Gastrocnemius medialis (tissue), 4 donors: ENCODE measurements at regions not wholly inside any gene's neighbourhood (a gene's known extent, or its start where the extent isn't known, plus 50 kb on each side); places are given as distances from the start of the nearest gene placed in this dataset.

ENCODE experiments used
- ATAC-seq, 2 donors: fragments of 150-250 bp; one replicate each; pipeline ENCODE4 v1.9.1; 2016
- DNase-seq, 2 donors: peaks; one replicate each; pipeline ENCODE4 v3.0.0-alpha.2; 2019
- H3K27ac ChIP-seq, 4 donors: fragments of 200-600 bp; sonication (generic); 1 replicate in 1 of 4; 2 replicates in 3 of 4; pipeline ENCODE4 v1.5.1; 2016 to 2018; ENCODE audit warnings: mild to moderate bottlenecking in 2 of 4, moderate library complexity in 1 of 4
- H3K27me3 ChIP-seq, 3 donors: fragments of 200-600 bp; sonication (generic) in 2 of 3; 1 replicate in 1 of 3; 2 replicates in 2 of 3; pipeline versions ENCODE4 v1.5.1 to v1.6.0; 2016 to 2019; ENCODE audit warnings: mild to moderate bottlenecking in 1 of 3, moderate library complexity in 1 of 3
- H3K36me3 ChIP-seq, 2 donors: fragments of 200-600 bp; sonication (generic) in 1 of 2; one replicate each; pipeline ENCODE4 v1.5.1; 2017 to 2018
- H3K4me1 ChIP-seq, 2 donors: fragments of 200-600 bp; sonication (generic) in 1 of 2; one replicate each; pipeline ENCODE4 v1.5.1; 2016 to 2017; ENCODE audit warnings: mild to moderate bottlenecking in 2 of 2
- H3K4me3 ChIP-seq, 4 donors: fragments of 200-600 bp; sonication (generic) in 3 of 4; 1 replicate in 1 of 4; 2 replicates in 3 of 4; pipeline ENCODE4 v1.5.1; 2016 to 2019; ENCODE audit warnings: mild to moderate bottlenecking in 2 of 4
- H3K9me3 ChIP-seq, 3 donors: fragments of 200-600 bp; sonication (generic) in 2 of 3; 1 replicate in 1 of 3; 2 replicates in 2 of 3; pipeline ENCODE4 v1.5.1; 2016 to 2019
- POLR2A ChIP-seq, 2 donors: fragments of 450-650 bp; IDR thresholded peaks; one replicate each; pipeline ENCODE4 v1.6.1; 2017; ENCODE audit warnings: antibody characterized with exemption in 2 of 2, mild to moderate bottlenecking in 2 of 2, moderate library complexity in 2 of 2
- in situ Hi-C, 4 donors: fragments of 200-750 bp; cut with MboI; loops; one replicate each; pipeline versions ENCODE4 v1.15.0 to v1.8.0; 2017; ENCODE audit warnings: low sequenced_read_pairs in 4 of 4
- intact Hi-C: fragments of 100-400 bp; cut with DNase I; formaldehyde crosslinking; loops from one replicate; pipeline ENCODE4 v1.15.1; 2023; ENCODE audit warnings: low total_unique reads
- TF ChIP-seq, protein P1 (sequence below), 5 experiments: fragments of 450-650 bp in 3 of 5; fragments of 200-600 bp in 2 of 5; sonication (generic) in 2 of 5; IDR thresholded peaks in 4 of 5; conservative IDR thresholded peaks in 1 of 5; 1 replicate in 4 of 5; 2 replicates in 1 of 5; pipeline ENCODE4 v1.5.1; 2016 to 2019; ENCODE audit warnings: antibody characterized with exemption in 5 of 5, mild to moderate bottlenecking in 3 of 5, moderate library complexity in 3 of 5

- DNase-seq = no peak
- H3K4me3 ChIP-seq = no peak overlapping the region
- no peak for ATAC-seq
These were observed 1860.7 kb upstream of the PCDH10 start for GRCh38 chr4:131288441-131288840.

GRCh38 chr4:131296192-131296591, 1852.9 kb upstream of the PCDH10 start:
- no peak for DNase-seq
- TF ChIP-seq, protein P1, sequence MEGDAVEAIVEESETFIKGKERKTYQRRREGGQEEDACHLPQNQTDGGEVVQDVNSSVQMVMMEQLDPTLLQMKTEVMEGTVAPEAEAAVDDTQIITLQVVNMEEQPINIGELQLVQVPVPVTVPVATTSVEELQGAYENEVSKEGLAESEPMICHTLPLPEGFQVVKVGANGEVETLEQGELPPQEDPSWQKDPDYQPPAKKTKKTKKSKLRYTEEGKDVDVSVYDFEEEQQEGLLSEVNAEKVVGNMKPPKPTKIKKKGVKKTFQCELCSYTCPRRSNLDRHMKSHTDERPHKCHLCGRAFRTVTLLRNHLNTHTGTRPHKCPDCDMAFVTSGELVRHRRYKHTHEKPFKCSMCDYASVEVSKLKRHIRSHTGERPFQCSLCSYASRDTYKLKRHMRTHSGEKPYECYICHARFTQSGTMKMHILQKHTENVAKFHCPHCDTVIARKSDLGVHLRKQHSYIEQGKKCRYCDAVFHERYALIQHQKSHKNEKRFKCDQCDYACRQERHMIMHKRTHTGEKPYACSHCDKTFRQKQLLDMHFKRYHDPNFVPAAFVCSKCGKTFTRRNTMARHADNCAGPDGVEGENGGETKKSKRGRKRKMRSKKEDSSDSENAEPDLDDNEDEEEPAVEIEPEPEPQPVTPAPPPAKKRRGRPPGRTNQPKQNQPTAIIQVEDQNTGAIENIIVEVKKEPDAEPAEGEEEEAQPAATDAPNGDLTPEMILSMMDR (IDR thresholded peaks at IDR 0.05 in 4 of 5, conservative IDR thresholded peaks at IDR 0.05 in 1 of 5) = no peak
- TF ChIP-seq POLR2A (IDR thresholded peaks at IDR 0.05) = no peak
- no peak overlapping the region for H3K27ac ChIP-seq
- no peak for ATAC-seq
- no peaks in the 10 kb centered on the region for H3K9me3 ChIP-seq
- H3K4me3 ChIP-seq = no peak overlapping the region
- no peaks in the 10 kb centered on the region for H3K27me3 ChIP-seq
- H3K4me1 ChIP-seq = no peaks in the 10 kb centered on the region
- no peaks in the 10 kb centered on the region for H3K36me3 ChIP-seq
- intact Hi-C loops (no loop called here), in situ Hi-C loops (no loop called here)

More at GRCh38 chr4:131288441-131288840, 1860.7 kb upstream of the PCDH10 start:
- Histone ChIP-seq H3K4me1 (no peaks in the 10 kb centered on the region), H3K9me3 (no peaks in the 10 kb centered on the region), H3K27ac (no peak overlapping the region), H3K27me3 (no peaks in the 10 kb centered on the region), H3K36me3 (no peaks in the 10 kb centered on the region)
- intact Hi-C loops = no loop called here
- in situ Hi-C loops = no loop called here
- no peak for TF ChIP-seq POLR2A (IDR thresholded peaks at IDR 0.05)
- TF ChIP-seq, protein P1 (IDR thresholded peaks at IDR 0.05 in 4 of 5, conservative IDR thresholded peaks at IDR 0.05 in 1 of 5) = no peak

DNA sequence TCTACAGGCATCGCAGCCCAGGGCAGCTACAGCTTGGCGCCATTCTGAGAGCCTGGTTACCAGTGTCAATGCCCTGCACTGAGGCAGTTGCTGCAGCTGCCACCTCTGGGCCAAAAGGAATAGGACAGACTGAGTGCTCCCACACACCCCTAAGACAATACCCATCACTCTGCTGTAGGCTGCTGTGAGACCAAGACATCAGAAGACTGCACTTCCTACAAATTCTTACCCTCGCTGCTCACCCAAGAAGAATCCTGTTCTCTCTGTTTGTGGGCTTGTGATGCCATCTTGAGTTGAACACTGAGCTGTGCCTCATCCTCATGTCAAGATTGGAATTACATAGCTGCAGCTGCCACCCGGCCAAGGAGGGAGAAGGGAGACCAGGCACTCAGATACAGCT, 1847.0 kb upstream of the PCDH10 start:
- no peaks in the 10 kb centered on the region for H3K9me3 ChIP-seq
- H3K4me3 ChIP-seq = no peak overlapping the region
- in situ Hi-C loops = no loop called here
- ATAC-seq (no peak), DNase-seq (no peak)
- no peaks in the 10 kb centered on the region for H3K27me3 ChIP-seq
- intact Hi-C loops = no loop called here
- H3K4me1 ChIP-seq = no peaks in the 10 kb centered on the region
- no peak for TF ChIP-seq POLR2A (IDR thresholded peaks at IDR 0.05)
- TF ChIP-seq, protein P1 (IDR thresholded peaks at IDR 0.05 in 4 of 5, conservative IDR thresholded peaks at IDR 0.05 in 1 of 5) = no peak
- no peak overlapping the region for H3K27ac ChIP-seq
- no peaks in the 10 kb centered on the region for H3K36me3 ChIP-seq

DNA sequence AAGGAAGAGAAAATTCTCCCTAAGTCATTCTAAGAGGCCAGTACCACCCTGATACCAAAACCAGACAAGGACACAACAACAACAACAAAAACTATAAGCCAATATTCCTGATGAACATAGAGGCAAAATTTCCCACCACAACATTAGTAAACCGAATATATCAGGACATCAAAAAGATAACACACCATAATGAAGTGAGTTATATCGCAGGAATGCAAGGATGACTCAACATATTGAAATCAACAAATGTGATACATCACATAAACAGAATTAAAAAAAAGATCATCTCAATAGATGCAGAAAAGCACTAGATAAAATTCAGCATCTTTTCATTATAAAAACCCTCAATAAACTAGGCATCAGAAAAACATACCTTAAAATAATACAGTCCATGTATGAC, 1844.4 kb upstream of the PCDH10 start:
- DNase-seq = no peak
- intact Hi-C loops = no loop called here
- Histone ChIP-seq H3K27me3 (no peaks in the 10 kb centered on the region), H3K4me3 (no peak overlapping the region), H3K27ac (no peak overlapping the region), H3K36me3 (no peaks in the 10 kb centered on the region), H3K4me1 (no peaks in the 10 kb centered on the region), H3K9me3 (no peaks in the 10 kb centered on the region)
- ATAC-seq = no peak
- in situ Hi-C loops = no loop called here
- no peak for TF ChIP-seq POLR2A (IDR thresholded peaks at IDR 0.05)
- TF ChIP-seq, protein P1 (IDR thresholded peaks at IDR 0.05 in 4 of 5, conservative IDR thresholded peaks at IDR 0.05 in 1 of 5) = no peak

DNA sequence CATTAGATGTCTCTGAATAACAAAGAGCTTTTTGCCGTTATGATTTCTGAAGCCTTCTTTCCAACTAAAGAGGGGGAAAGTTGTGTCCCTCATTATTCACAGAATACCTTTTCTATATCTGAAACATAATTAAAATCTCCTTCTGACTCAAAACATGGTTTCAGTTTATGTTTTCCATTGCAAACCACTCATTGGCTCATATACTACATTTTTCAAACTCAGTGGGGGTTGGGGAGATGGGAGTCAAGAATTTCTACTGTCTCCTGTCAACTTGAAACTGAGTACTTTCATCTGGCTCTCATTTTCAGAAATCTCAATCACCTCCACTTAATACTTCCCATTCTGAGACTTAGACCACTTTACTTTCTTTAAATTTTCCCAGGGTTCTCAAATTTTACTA, 1839.5 kb upstream of the PCDH10 start:
- in situ Hi-C loops = no loop called here
- H3K36me3 ChIP-seq = no peaks in the 10 kb centered on the region
- intact Hi-C loops = no loop called here
- no peak overlapping the region for H3K4me3 ChIP-seq
- TF ChIP-seq POLR2A (IDR thresholded peaks at IDR 0.05) = no peak
- no peak for DNase-seq
- no peaks in the 10 kb centered on the region for H3K9me3 ChIP-seq
- no peak overlapping the region for H3K27ac ChIP-seq
- no peaks in the 10 kb centered on the region for H3K27me3 ChIP-seq
- H3K4me1 ChIP-seq = no peaks in the 10 kb centered on the region
- no peak for ATAC-seq
